GM21423 (cell line): ENCODE measurements at regions not wholly inside any gene's neighbourhood (a gene's known extent, or its start where the extent isn't known, plus 50 kb on each side); places are given as distances from the start of the nearest gene placed in this dataset.
"Not testable (repeated sequence)": the region's sequence is repeated elsewhere in the genome, so short reads cannot be mapped to it uniquely, and the experiment has no call there.

Experiments used
- ATAC-seq: cut with Tn5 transposase; IDR thresholded peaks from one replicate; pipeline ENCODE4 v1.9.1; 2021; ENCODE audit warnings: mild to moderate bottlenecking, moderate library complexity; ENCODE audit not compliant: unreplicated experiment

DNA sequence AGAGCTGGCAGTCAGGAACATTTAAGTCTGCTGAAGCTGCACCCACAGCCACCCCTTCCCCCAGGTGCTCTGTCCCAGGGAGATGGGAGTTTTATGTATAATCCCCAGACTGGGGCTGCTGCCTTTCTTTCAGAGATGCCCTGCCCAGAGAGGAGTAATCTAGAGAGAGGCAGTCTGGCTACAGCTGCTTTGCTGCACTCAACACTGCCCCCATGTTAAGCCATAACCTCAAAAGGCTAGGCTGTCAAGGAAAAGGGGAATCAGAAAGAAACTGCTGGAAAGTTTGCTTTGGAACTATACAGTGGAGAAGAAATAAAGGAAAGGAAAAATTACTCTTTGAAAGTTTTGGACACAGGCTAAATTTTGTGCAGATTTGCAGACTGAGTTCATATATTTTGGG lies 127.2 kb downstream of the MACIR start:
- no peak for ATAC-seq

DNA sequence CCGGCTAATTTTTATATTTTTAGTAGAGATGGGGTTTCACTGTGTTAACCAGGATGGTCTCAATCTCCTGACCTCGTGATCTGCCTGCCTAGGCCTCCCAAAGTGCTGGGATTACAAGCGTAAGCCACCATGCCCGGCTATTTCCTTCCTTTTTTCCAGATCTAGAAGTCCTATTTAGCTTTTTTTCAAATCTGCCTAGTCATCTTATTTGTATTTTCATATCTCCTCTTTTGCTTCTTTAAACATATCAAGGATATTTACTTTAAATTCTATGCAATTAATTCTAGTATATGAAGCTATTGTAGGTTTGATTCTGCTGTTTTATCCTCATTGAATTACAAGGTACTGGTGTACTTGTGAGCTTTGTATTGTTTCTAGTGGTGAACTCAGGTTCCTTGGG lies 119.1 kb downstream of the MACIR start:
- not testable (repeated sequence) for ATAC-seq

DNA sequence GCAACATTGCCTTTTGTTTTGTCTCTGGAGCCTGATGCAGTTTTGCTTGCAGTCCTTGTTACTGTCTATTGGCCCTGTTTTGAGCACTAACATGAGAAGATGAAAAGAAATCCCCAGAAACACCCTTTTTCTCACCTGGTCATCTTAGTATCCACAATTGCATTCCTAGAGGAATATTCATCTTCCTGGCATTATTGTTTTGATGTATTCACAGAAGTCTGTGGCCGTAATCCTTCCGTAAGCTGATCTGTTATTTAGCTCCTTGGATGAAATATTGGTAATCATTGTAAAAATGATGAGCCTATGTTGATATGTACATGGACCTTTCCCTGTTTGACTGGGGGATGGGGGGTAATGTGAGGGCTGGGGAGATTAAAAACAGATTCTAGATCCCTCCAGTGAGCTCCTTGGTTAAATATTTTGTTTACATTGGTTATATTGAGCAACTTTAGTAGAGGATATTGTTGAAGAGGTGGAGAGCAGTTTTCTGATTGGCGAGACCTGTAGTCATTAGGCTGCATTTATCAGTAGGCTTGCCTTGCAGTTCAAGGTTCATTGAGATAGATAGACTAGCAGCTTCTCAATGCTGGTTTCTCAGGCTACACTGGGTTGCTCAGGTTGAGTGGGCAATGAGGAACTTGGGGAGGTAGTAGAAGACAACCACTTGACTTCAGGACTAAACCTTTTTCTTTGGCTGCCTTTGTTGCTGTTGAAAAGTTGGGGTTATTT lies 117.5 kb downstream of the MACIR start:
- no peak for ATAC-seq

DNA sequence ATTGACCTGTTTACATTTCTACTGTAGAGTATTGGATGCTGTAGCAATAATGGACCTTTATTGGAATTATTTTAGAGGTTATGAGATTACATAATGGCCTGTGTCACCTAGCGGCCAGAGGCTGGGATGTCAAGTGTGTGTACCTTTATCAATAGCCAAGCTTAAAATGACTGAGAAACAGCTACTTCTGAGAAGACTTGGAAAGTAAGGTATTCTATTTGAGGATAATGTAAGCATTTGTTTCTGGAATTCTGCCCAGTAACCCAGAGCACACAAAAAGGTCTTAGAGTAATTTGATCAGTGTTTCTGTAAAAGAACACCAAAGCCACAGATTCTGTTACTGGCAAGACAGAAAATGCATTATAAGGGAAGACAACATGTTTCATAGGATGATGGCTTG lies 116.8 kb downstream of the MACIR start:
- no peak for ATAC-seq

DNA sequence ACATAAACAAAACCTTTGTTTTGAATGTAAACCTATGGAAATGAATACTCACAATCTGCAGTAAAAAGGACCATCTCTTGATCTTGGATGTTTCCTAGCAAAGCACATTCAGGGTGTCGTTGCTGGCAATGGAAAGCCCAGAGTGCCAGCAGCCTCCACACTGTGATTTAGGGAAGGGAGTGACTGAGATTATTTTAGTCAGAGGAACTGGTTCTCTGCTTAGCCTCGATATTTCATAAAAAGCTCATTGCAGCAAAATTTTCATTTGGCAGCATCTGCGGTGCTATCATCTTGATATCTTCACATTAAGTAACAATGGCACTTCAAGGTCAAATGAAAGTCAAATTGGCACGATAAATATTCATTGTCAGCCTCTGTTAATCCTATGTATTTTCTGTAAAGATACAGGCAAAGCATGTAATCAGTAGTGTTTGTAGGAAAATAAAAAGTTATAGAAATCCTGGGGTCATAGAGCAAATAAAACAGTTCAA lies 116.0 kb downstream of the MACIR start:
- ATAC-seq = no peak

DNA sequence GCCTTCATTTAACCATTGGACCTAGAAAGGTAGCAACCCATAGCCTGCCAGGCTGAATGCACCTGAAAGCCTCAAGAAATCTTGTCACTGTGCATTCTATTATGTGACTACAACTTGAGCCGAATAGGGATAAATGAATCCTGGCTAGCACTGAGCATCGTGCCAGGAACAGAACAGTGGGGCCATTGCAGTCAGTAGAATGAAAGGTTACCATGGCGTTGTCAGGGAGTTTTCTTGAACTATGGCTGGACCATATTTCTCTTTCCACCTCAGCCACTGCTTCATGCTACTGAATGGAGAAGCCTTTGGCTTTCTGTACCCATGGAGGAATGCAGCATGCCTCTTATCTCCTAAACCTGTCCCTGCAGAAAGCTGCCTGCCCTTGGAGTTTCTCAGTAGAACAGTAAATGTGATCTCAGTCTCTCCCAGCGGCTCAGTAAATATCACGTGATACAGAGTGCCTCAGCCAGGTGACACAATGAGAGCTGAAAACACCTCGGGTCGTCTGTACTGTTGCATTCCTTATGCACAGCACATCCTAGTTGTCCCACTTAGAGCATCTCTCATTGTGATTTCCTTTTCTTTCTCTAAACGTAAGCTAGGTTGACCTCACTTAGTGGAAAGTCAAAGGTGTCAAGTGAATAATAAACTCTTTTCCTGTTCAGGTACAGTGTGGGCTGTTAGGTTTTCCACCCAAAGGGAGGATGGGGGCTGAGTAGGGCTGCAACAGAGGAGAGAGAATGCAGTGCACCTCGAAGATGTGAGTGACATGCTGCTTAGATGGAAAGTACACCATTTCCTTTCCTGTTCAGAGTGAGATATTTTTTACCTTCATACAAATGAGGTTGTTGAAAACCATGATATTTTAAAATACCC lies 115.3 kb downstream of the MACIR start:
- no peak for ATAC-seq

DNA sequence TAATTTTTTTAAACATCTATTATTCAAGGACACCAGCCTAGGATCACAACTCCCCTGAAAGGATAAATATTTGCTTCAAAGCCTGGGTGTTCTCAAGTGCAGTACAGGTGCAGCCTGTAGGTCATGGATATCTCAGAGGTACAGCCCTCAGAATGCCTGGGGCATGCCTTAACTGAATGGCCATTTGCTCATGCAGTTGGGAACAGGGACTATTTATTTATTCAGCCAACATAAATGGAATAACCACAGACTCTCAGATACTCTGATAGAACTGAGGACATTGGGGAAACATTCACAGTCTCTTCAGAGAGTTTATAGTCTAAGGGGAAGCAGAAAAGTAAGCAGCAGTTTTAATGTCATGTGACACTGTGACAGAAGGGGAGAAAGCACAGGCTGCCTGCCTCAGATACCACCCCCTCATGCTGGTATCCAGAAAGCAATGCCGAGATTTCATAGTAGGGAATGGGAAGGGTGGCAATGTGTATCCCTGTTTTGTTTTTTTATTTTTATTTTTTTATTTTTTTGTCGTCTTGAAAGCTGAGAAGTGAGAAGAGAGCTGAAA lies 112.6 kb downstream of the MACIR start:
- no peak for ATAC-seq

DNA sequence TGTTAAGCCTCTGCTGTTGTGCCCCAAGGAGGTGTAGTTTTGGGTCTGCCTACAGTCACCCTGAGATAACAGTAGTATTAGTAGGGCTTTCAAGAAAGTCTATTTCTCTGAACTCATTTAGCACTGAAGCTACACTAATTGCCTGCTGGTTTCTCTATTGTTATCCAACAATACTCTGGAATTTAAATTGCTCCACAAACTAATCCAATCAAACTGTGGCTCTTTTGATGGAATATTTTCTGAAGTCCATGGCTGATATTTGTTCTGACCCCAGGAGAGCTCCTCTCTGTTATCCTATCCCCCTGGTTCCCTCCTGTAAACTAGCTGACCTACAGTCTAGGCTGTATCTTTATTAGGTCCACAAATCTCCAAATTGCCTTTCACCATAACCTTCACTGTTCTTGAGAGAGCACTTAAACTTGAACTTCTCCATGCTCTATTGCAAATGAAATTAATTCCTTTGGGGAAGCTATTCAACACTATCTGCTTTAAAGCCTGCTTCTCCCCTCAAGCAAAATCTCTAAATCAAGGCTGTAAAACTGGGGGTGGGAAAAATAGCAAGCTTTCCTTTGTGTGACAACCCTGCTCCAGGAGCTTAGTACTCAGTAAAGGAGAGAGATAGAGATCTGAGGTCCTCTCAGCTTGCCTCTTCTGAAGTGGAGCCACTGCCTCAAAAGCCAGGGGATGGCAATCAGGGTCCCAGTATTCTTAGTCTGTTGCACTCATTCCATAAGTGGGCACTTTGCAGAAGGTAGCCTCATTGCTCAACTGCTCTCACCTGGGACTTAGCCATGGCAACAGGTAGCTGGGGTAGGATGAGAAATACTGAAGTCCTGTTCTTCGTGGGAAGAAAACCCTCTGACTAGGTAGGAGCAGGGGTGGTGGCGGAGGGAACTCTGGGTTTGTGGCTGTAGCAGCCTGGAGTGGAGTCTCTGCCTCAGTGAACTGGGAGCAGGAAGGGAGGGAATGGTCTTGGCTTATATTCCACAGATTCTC lies 110.9 kb downstream of the MACIR start:
- ATAC-seq = no peak

DNA sequence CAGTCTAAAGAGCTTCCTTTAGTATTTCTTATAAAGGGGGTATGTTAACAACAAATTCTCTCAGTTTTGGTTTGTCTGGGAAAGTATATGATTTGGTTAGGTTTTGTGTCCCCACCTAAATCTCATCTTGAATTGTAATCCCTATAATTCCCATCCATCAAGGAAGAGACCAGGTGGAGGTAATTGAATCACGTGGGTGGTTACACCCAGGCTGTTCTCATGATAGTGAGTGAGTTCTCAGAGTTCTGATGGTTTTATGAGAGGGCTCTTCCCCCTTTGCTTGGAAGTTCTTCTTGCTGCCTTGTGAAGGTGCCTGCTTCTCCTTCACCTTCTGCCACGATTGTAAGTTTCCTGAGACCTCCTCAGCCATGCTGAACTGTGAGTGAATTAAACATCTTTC lies 109.1 kb downstream of the MACIR start:
- ATAC-seq = no peak

DNA sequence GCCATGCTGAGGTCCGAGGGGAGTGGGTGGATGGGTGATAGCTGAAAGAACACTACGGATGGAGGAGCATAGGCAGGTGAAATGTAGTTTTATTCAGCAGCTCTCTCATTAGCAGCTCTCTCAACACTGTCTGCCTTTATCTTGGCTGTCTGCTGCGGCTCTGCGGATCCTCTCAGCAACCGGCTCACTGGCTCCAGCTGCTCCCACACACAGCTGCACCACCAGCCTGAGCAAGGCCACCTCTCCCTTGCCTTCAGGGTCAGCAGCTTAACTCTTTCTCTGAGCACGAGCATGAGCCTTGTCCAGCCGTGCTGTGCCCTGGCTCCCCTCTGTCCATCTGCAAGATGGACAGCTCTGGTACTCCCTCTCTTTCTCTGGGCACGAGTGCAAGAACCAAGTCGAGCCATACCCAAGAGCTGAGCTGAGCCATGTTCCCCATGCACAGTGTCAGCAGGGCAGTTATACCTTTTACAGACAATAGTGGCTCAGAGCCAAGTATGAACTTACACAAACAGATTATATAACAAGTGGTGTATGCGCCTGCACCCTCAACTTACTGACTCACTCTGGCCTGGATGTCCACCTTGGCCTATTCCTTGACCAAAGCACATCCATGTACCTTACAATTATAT lies 108.5 kb downstream of the MACIR start:
- no peak for ATAC-seq

DNA sequence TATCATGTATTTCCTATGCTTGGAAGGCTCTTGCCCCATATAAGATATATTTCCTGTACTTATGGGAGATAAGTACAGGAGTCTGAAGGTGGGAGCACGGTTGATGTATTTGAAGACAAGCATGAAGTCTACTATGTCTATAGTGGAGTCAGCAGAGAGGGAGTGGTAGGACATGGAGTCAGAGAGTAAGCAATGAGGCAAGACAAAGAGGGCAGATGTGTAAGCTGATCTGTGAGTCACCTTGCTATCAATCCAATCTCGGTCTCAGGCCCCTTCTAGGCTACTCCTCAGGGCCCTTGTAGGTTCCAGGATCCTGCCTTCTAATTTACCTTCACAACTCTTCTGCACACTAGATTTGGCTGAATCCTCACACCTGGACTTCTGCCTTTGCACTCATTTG lies 105.5 kb downstream of the MACIR start:
- ATAC-seq = no peak

DNA sequence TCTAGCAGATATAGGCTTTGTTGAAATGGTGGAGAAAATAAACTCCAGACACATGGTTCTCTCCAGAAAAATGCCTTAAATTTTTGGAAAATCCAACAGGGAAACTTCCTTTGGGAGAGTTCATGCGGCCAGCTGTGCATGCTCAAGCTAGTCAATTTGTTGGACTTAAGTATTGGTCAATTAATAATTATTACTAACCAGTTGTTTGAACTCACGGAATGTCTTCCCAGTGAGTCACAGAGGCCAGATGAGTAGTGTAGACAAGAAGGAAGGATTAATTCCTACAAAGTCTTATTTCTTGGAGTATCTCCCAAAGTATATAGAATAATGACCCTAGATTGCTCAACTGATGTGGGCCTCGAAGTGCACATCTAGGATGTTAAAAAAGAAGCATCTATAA lies 103.6 kb downstream of the MACIR start:
- no peak for ATAC-seq

DNA sequence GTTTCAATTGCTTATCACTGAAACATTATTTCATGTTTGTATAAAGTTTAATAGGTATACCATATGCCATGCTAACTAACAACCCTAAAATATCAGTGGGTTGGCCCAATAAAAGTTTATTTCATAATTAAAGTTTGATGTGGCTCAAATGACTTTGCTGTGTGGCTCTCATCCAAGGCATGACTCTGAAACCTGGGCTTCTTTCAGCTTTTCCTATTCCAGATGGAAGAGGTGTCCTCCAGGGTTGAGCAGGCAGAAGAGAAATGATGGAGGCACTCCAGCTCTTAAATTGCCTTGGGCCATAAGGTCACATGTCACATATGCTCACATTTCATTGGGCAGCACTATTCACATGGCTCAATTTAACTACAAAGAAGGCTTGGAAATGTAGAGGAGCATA lies 101.9 kb downstream of the MACIR start:
- no peak for ATAC-seq

DNA sequence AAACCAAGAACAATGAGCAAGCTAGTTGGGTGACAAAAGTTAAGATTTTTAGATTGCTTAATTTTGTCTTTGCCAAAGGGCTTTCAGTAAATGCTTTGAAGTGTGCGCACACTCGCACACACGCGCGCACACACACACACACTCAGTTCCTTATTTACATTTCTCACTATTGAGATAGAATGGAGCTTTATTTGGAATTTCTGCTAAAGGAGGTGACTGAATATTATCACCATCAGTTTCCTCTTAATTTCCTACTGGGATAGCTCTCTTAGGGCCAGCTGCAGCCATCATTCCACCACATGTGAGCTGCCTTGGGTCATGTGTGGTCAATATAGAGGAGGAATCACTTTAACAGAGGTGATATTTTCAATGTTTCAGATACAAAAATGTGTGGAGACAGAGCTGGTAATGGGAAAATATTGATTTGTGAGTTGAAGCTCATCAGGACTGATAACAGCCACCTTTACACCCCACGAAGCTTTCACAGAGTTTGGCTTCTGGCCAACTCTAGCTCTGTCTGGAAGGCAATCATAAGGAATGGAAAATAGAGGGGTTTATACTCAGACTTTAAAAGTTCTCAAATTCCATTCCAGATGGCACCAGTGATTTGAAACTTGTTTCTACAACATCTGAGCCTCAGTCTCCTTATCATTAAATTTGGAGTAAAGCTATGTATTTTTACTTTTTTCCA lies 99.9 kb downstream of the MACIR start:
- ATAC-seq = no peak

DNA sequence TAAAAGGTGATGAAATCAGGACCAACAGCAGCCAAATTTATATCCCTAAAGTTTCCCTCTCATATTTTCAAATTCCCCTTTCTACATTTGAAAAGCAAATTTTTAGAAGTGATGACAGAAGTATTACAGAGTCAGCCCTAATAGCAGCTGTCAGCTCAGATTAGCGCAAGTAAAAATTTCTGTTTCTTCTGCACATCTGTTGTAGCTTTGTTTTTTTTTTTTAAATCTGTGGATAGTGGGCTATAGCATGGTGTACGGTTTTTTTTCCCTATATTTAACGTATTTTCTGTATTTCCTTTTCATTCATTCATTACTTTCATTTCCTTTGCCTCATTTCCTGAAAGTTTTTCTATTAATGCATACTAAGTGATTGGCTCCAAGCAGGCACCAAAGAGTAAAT lies 99.1 kb downstream of the MACIR start:
- no peak for ATAC-seq

DNA sequence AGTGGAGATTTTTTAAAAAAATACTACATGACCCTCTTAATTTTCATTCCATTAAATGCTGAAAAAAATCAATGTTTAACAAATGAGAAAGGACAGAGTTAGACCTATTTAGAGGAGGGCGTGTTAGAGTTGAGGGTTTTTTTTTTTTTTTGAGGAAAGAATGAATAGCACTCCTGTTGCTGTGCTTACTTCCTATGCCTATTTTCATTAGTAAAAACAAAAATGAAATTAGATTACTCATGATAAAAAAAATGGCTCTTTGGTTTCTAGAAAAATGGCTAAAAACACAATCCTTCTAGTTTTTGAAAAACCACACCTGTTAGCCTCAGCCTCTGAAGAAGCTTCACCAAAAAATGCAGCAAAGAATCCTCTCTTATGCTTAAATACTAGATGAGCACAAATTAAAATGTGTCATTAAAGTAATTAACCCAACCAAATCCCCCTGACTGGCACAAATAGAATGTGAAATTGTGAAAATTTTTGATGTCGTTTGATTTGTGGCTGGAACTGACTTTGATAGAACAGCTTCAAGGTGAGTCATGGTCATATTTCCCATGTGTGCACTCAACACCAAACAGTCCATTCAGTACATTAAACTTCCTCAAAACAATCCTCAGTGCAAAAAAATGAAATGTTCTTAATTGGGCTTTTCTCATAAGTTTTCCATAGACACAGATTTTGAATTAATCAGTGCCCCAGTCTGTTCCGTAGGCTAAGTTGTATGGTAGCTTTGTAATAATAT lies 98.0 kb downstream of the MACIR start:
- no peak for ATAC-seq

DNA sequence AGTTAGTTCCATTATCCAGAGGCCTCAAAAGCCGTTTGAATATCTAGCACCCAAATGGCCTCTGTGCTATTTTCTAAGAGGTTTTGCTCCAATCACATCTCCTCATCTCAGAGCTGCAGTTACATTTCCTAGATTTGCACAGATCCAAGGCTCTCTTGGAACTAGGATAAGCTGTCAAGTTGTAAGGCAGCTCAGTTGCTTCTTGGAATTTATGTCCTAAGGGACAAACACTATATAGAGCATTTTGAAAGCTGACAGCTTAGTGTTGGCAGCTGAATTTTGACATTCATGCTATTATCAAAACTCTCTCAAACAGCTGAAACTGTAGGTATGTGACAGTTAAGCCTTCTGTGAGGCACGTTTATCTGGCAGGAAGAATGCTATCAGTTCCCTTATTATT lies 97.0 kb downstream of the MACIR start:
- ATAC-seq = no peak

DNA sequence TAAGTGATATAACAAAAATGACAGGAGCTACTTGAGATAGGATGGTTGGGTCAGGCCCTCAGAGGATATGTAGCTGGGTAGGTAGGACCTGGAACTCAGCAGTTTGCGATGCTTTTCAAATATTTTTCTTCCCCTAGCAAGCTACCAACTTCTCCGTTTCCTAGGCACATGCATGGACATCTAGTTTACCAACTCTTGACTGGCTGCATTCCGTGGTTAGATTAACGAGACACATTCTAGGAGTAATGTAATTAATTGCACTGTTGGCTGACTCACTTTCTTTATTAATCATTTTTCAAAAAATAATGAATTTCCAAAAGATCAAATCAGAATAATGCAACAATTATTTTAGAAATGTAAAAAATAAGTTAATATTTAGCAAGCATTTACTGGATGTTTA lies 95.9 kb downstream of the MACIR start:
- no peak for ATAC-seq

DNA sequence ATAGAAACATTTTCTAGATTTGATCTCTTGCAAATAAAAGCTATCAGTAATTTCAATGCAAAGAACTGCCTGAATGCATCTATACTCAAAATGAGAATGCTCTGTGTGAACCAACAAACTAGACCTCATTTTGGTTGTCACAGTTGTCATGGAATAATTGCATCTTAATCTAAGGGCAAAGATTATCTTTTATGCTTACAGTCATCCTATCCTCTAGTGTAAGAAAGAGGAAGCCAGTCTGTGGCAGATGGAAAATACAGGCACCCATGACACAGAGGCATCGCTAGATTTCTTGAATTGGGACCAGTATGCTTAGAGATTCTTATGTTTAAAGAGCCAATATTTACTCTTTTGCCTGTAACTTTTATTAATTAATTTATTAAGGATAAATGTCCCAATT lies 95.0 kb downstream of the MACIR start:
- no peak for ATAC-seq
